HEK293 (cell line): ENCODE measurements at regions not wholly inside any gene's neighbourhood (a gene's known extent, or its start where the extent isn't known, plus 50 kb on each side); places are given as distances from the start of the nearest gene placed in this dataset.

Experiments
- TRIM28 ChIP-seq: IDR thresholded peaks from 2 replicates; pipeline ENCODE4 v1.6.1; 2011; ENCODE audit warnings: low read length, control low read depth, borderline replicate concordance
- ZNF24 ChIP-seq: fragments of 450-650 bp; formaldehyde crosslinking; IDR thresholded peaks from 2 replicates; pipeline ENCODE4 v1.5.1; 2016; ENCODE audit warnings: missing biosample characterization, missing genetic modification characterization
- ZNF530 ChIP-seq: fragments of 450-650 bp; formaldehyde crosslinking; IDR thresholded peaks from 2 replicates; pipeline ENCODE4 v1.5.1; 2016; ENCODE audit warnings: low read depth, missing biosample characterization, missing genetic modification characterization
- ZNF658 ChIP-seq: fragments of 450-650 bp; formaldehyde crosslinking; IDR thresholded peaks from 2 replicates; pipeline ENCODE4; 2016; ENCODE audit warnings: missing biosample characterization, missing genetic modification characterization
- TF ChIP-seq, protein P1 (sequence below): fragments of 450-650 bp; formaldehyde crosslinking; IDR thresholded peaks from 2 replicates; pipeline ENCODE4 v1.5.0; 2017; ENCODE audit warnings: missing biosample characterization, missing genetic modification characterization, borderline replicate concordance
- TF ChIP-seq, protein P2 (sequence below): fragments of 450-650 bp; formaldehyde crosslinking; IDR thresholded peaks from 2 replicates; pipeline ENCODE4 v1.5.1; 2016; ENCODE audit warnings: missing biosample characterization, missing genetic modification characterization
- TF ChIP-seq, protein P3 (sequence below): fragments of 450-650 bp; formaldehyde crosslinking; IDR thresholded peaks from 2 replicates; pipeline ENCODE4 v1.5.1; 2016; ENCODE audit warnings: missing biosample characterization, missing genetic modification characterization
- TF ChIP-seq, protein P4 (sequence below): fragments of 450-650 bp; formaldehyde crosslinking; IDR thresholded peaks from 2 replicates; pipeline ENCODE4 v1.5.1; 2016; ENCODE audit warnings: missing biosample characterization, missing genetic modification characterization
- TF ChIP-seq, protein P5 (sequence below): fragments of 450-650 bp; formaldehyde crosslinking; IDR thresholded peaks from 2 replicates; pipeline ENCODE4 v1.5.1; 2017; ENCODE audit warnings: missing biosample characterization, missing genetic modification characterization

DNA sequence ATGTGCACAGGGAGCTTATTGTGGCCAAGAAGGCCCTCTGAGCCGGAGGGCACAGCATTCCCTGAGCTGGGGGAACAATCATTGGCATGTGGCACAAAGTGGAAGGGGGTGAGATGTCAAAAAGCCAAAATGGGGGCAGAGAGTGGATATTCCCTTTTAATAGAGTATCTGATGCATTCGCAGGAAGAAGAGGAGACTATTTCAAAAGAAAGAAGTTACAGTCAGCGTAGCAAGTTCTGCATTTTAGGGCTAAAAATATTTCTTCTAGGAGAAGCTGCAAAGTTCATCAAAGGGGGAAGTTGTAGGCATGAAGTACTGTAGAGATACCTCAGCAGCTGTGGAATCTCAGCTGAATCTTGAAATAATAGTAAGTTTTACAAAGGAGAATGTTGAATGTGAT is 136.0 kb upstream of the WDR11 start:
- TF ChIP-seq, protein P1, sequence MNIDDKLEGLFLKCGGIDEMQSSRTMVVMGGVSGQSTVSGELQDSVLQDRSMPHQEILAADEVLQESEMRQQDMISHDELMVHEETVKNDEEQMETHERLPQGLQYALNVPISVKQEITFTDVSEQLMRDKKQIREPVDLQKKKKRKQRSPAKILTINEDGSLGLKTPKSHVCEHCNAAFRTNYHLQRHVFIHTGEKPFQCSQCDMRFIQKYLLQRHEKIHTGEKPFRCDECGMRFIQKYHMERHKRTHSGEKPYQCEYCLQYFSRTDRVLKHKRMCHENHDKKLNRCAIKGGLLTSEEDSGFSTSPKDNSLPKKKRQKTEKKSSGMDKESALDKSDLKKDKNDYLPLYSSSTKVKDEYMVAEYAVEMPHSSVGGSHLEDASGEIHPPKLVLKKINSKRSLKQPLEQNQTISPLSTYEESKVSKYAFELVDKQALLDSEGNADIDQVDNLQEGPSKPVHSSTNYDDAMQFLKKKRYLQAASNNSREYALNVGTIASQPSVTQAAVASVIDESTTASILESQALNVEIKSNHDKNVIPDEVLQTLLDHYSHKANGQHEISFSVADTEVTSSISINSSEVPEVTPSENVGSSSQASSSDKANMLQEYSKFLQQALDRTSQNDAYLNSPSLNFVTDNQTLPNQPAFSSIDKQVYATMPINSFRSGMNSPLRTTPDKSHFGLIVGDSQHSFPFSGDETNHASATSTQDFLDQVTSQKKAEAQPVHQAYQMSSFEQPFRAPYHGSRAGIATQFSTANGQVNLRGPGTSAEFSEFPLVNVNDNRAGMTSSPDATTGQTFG (tag by site-specific recombination) = no peak
- TF ChIP-seq, protein P2, sequence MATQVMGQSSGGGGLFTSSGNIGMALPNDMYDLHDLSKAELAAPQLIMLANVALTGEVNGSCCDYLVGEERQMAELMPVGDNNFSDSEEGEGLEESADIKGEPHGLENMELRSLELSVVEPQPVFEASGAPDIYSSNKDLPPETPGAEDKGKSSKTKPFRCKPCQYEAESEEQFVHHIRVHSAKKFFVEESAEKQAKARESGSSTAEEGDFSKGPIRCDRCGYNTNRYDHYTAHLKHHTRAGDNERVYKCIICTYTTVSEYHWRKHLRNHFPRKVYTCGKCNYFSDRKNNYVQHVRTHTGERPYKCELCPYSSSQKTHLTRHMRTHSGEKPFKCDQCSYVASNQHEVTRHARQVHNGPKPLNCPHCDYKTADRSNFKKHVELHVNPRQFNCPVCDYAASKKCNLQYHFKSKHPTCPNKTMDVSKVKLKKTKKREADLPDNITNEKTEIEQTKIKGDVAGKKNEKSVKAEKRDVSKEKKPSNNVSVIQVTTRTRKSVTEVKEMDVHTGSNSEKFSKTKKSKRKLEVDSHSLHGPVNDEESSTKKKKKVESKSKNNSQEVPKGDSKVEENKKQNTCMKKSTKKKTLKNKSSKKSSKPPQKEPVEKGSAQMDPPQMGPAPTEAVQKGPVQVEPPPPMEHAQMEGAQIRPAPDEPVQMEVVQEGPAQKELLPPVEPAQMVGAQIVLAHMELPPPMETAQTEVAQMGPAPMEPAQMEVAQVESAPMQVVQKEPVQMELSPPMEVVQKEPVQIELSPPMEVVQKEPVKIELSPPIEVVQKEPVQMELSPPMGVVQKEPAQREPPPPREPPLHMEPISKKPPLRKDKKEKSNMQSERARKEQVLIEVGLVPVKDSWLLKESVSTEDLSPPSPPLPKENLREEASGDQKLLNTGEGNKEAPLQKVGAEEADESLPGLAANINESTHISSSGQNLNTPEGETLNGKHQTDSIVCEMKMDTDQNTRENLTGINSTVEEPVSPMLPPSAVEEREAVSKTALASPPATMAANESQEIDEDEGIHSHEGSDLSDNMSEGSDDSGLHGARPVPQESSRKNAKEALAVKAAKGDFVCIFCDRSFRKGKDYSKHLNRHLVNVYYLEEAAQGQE (tag by site-specific recombination) = no peak
- TF ChIP-seq, protein P3, sequence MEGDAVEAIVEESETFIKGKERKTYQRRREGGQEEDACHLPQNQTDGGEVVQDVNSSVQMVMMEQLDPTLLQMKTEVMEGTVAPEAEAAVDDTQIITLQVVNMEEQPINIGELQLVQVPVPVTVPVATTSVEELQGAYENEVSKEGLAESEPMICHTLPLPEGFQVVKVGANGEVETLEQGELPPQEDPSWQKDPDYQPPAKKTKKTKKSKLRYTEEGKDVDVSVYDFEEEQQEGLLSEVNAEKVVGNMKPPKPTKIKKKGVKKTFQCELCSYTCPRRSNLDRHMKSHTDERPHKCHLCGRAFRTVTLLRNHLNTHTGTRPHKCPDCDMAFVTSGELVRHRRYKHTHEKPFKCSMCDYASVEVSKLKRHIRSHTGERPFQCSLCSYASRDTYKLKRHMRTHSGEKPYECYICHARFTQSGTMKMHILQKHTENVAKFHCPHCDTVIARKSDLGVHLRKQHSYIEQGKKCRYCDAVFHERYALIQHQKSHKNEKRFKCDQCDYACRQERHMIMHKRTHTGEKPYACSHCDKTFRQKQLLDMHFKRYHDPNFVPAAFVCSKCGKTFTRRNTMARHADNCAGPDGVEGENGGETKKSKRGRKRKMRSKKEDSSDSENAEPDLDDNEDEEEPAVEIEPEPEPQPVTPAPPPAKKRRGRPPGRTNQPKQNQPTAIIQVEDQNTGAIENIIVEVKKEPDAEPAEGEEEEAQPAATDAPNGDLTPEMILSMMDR (tag by site-specific recombination) = no peak
- TF ChIP-seq, protein P4, sequence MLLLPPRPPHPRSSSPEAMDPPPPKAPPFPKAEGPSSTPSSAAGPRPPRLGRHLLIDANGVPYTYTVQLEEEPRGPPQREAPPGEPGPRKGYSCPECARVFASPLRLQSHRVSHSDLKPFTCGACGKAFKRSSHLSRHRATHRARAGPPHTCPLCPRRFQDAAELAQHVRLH = no peak
- TF ChIP-seq ZNF530 (tag by site-specific recombination) (no peak), ZNF658 (no peak), ZNF24 (tag by site-specific recombination) (no peak), TRIM28 (no peak)
- TF ChIP-seq, protein P5, sequence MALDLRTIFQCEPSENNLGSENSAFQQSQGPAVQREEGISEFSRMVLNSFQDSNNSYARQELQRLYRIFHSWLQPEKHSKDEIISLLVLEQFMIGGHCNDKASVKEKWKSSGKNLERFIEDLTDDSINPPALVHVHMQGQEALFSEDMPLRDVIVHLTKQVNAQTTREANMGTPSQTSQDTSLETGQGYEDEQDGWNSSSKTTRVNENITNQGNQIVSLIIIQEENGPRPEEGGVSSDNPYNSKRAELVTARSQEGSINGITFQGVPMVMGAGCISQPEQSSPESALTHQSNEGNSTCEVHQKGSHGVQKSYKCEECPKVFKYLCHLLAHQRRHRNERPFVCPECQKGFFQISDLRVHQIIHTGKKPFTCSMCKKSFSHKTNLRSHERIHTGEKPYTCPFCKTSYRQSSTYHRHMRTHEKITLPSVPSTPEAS (tag by site-specific recombination) = no peak
